Parathyroid adenoma (tissue), 2 donors: ENCODE measurements at regions not wholly inside any gene's neighbourhood (a gene's known extent, or its start where the extent isn't known, plus 50 kb on each side); places are given as distances from the start of the nearest gene placed in this dataset.

Experiments
- H2AFZ ChIP-seq: fragments of 300-600 bp; sonication (generic); one replicate; pipeline ENCODE4 v1.7.0; 2017; ENCODE audit warnings: antibody characterized with exemption, mild to moderate bottlenecking
- H3K27ac ChIP-seq: fragments of 300-600 bp; sonication (generic); one replicate; pipeline ENCODE4 v1.7.0; 2017
- H3K27me3 ChIP-seq: fragments of 300-600 bp; sonication (generic); one replicate; pipeline ENCODE4 v1.7.0; 2017; ENCODE audit warnings: low read length; ENCODE audit not compliant: control insufficient read depth, insufficient read depth
- H3K36me3 ChIP-seq: fragments of 300-600 bp; sonication (generic); one replicate; pipeline ENCODE4 v1.7.0; 2017; ENCODE audit warnings: low read length; ENCODE audit not compliant: control insufficient read depth, insufficient read depth
- H3K4me1 ChIP-seq: fragments of 300-600 bp; sonication (generic); one replicate; pipeline ENCODE4 v1.7.0; 2017; ENCODE audit warnings: control low read depth
- H3K4me2 ChIP-seq: fragments of 300-600 bp; sonication (generic); one replicate; pipeline ENCODE4 v1.7.0; 2017; ENCODE audit warnings: low read length
- H3K4me3 ChIP-seq: fragments of 300-600 bp; sonication (generic); one replicate; pipeline ENCODE4 v1.7.0; 2017; ENCODE audit warnings: low read depth, low read length
- H3K79me2 ChIP-seq: fragments of 300-600 bp; sonication (generic); one replicate; pipeline ENCODE4 v1.7.0; 2017; ENCODE audit warnings: control low read depth
- H3K9ac ChIP-seq: fragments of 300-600 bp; sonication (generic); one replicate; pipeline ENCODE4 v1.7.0; 2017; ENCODE audit warnings: mild to moderate bottlenecking
- H3K9me3 ChIP-seq: fragments of 300-600 bp; sonication (generic); one replicate; pipeline ENCODE4 v1.7.0; 2017; ENCODE audit warnings: low read length; ENCODE audit not compliant: control insufficient read depth
- TF ChIP-seq, protein P1 (sequence below): fragments of 300-600 bp; sonication (generic); IDR thresholded peaks from one replicate; pipeline ENCODE4 v1.7.0; 2017; ENCODE audit warnings: antibody characterized with exemption, mild to moderate bottlenecking
- donor health status: primary hyperparathyroidism.

DNA sequence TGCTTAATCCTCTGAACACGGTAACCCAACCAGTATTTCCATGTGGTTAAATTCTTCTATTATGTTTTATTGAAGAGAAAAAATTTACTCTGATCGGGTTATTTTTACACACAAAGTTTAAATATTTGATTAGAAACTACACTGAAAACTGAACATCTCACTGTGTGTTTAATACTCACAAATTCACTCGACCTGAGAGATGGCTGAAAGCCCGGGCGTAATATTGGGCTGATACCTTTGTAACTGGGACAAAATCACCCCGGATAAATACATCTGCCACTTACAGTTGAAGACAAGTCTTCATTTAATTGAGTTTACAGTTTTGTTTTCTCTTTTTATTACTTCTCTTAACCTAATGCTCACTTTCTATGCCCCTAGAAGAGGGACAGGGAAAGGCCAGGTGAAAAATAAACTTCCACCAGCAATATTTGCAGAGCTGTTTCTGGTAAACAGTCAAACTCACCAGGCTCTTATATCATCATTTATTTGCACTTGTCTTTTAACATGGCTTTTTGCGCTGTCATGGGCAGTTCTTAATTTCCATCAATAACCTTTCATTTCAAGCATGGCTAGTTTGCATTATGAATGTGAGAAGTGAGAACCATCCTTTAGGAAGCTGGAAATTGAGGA is 145.6 kb upstream of the TMCO5A start:
- Histone ChIP-seq H2AFZ (no peak overlapping the region), H3K4me3 (no peak overlapping the region), H3K27me3 (no peaks in the 10 kb centered on the region), H3K4me1 (no peaks in the 10 kb centered on the region), H3K4me2 (no peak overlapping the region), H3K79me2 (no peaks in the 10 kb centered on the region), H3K9me3 (no peaks in the 10 kb centered on the region), H3K27ac (no peak overlapping the region), H3K9ac (no peak overlapping the region), H3K36me3 (no peaks in the 10 kb centered on the region)
- TF ChIP-seq, protein P1, sequence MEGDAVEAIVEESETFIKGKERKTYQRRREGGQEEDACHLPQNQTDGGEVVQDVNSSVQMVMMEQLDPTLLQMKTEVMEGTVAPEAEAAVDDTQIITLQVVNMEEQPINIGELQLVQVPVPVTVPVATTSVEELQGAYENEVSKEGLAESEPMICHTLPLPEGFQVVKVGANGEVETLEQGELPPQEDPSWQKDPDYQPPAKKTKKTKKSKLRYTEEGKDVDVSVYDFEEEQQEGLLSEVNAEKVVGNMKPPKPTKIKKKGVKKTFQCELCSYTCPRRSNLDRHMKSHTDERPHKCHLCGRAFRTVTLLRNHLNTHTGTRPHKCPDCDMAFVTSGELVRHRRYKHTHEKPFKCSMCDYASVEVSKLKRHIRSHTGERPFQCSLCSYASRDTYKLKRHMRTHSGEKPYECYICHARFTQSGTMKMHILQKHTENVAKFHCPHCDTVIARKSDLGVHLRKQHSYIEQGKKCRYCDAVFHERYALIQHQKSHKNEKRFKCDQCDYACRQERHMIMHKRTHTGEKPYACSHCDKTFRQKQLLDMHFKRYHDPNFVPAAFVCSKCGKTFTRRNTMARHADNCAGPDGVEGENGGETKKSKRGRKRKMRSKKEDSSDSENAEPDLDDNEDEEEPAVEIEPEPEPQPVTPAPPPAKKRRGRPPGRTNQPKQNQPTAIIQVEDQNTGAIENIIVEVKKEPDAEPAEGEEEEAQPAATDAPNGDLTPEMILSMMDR: no peak

DNA sequence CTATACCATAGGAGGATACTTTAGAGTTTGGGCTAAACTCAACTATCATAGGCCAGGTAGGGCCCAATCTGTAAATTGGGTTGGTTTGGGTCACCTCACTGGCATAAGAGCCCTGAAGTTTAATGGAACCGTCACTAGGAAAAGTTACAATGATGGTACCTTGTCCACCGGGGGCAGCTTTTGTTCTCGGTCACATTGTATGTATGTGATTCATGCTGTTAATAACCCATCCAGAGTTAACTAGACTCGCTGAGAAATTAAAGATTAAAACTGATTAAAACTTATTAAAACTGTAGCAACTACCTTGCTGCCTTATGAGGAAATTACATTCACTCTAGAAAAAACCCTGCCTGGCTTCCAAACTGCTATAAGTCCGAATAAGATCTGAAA is 145.0 kb upstream of the TMCO5A start:
- Histone ChIP-seq H3K4me2 (no peak overlapping the region), H3K9ac (no peak overlapping the region), H3K79me2 (no peaks in the 10 kb centered on the region), H3K9me3 (no peaks in the 10 kb centered on the region), H3K27ac (no peak overlapping the region), H3K4me3 (no peak overlapping the region), H3K36me3 (no peaks in the 10 kb centered on the region), H2AFZ (no peak overlapping the region), H3K4me1 (no peaks in the 10 kb centered on the region), H3K27me3 (no peaks in the 10 kb centered on the region)
- TF ChIP-seq, protein P1: no peak

DNA sequence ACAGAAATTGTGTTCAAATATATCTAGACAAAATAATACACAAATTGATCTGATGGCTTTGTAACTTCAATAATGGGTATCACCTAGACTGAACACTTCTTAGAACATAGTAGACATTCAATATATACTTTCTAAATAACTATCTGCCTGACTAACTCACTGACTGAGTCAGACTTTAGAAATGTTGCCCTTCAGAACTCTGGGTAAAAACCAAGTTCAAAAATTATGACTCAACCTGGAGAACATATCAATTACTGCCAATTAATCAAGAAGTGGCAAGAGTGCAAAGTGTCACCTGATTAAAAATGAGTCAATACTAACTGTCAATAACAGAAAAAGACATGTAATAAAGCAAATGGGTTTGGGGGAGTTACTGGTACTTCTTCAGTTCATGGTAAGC is 144.6 kb upstream of the TMCO5A start:
- Histone ChIP-seq H3K36me3 (no peaks in the 10 kb centered on the region), H2AFZ (no peak overlapping the region), H3K9ac (no peak overlapping the region), H3K4me3 (no peak overlapping the region), H3K27me3 (no peaks in the 10 kb centered on the region), H3K79me2 (no peaks in the 10 kb centered on the region), H3K27ac (no peak overlapping the region), H3K4me1 (no peaks in the 10 kb centered on the region), H3K9me3 (no peaks in the 10 kb centered on the region), H3K4me2 (no peak overlapping the region)
- TF ChIP-seq, protein P1: no peak

DNA sequence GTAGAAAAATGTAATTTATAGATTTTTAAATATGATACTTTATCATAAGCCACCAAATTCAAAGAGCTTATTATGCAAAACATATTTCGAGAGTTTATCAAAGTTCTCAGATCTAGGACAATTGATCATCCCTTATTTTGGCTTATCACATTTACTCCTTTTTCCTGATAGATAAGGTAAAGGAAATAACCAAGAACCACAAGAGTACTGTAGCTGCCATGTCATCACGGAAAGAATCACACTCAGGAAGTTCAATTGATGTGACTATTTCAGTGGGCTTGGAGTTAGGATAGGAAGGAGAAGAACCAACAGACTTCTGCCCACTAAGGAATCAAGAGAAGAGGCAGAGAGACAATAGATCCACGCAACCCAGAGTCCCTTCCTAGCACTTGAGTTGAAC is 142.7 kb upstream of the TMCO5A start:
- TF ChIP-seq, protein P1: no peak
- no peaks in the 10 kb centered on the region for H3K79me2 ChIP-seq
- H3K4me3 ChIP-seq: no peak overlapping the region
- H3K27ac ChIP-seq: no peak overlapping the region
- H3K27me3 ChIP-seq: no peaks in the 10 kb centered on the region
- no peak overlapping the region for H3K9ac ChIP-seq
- no peak overlapping the region for H3K4me2 ChIP-seq
- no peaks in the 10 kb centered on the region for H3K9me3 ChIP-seq
- H2AFZ ChIP-seq: no peak overlapping the region
- no peaks in the 10 kb centered on the region for H3K36me3 ChIP-seq
- no peaks in the 10 kb centered on the region for H3K4me1 ChIP-seq

DNA sequence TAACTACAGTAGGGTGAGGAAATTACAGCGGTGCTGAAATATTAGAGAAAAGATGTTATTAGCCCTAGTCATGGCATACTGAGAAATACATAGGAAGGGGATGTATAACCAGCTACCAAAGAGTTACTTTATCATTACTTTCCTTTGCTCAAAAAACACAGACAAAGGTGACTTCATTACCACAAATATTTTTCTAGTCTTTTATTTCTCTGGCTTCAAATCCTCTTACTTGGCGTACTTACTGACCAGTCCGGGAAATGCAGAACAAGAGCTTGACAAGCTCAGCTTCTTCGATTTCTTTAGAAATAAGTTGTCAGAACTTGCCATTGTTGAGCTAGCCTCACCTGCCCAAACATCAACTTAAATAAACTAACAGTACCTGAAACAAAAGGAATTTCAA is 142.1 kb upstream of the TMCO5A start:
- H3K36me3 ChIP-seq: no peaks in the 10 kb centered on the region
- no peaks in the 10 kb centered on the region for H3K79me2 ChIP-seq
- no peaks in the 10 kb centered on the region for H3K27me3 ChIP-seq
- H3K4me3 ChIP-seq: no peak overlapping the region
- no peak overlapping the region for H3K9ac ChIP-seq
- no peak overlapping the region for H3K27ac ChIP-seq
- no peaks in the 10 kb centered on the region for H3K9me3 ChIP-seq
- TF ChIP-seq, protein P1: no peak
- H2AFZ ChIP-seq: no peak overlapping the region
- H3K4me1 ChIP-seq: no peaks in the 10 kb centered on the region
- H3K4me2 ChIP-seq: no peak overlapping the region
